GM19397 (cell line): ENCODE measurements at regions not wholly inside any gene's neighbourhood (a gene's known extent, or its start where the extent isn't known, plus 50 kb on each side); places are given as distances from the start of the nearest gene placed in this dataset.

ENCODE experiments used
- ATAC-seq: cut with Tn5 transposase; IDR thresholded peaks from one replicate; pipeline ENCODE4 v1.9.1; 2021; ENCODE audit warnings: mild to moderate bottlenecking, moderate library complexity; ENCODE audit not compliant: unreplicated experiment

DNA sequence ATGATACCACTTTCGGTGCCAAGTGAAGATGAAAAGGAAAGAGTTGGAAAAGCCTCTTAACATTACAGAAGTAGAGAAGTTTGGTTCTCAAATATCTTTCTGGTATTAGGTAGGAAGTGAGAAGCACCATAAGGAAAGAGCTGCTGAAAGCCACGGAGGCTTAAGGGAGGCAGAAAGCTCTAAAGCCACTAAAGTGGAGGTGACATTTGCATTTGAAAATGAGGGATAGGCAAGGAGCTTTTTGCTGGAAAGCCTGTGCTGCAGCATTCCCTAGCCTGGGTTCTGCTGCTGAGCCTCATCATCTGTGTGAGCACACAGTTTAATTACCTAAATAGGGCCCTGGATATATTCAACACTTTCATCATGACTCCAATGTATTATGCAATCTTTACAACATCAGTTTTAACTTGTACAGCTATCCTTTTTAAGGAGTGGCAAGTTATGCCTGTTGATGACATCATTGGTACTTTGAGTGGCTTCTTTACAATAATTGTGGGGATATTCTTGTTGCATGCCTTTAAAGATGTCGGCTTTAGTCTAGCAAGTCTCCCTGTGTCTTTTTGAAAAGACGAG lies 315.4 kb downstream of the RBM26 start:
- ATAC-seq: no peak

DNA sequence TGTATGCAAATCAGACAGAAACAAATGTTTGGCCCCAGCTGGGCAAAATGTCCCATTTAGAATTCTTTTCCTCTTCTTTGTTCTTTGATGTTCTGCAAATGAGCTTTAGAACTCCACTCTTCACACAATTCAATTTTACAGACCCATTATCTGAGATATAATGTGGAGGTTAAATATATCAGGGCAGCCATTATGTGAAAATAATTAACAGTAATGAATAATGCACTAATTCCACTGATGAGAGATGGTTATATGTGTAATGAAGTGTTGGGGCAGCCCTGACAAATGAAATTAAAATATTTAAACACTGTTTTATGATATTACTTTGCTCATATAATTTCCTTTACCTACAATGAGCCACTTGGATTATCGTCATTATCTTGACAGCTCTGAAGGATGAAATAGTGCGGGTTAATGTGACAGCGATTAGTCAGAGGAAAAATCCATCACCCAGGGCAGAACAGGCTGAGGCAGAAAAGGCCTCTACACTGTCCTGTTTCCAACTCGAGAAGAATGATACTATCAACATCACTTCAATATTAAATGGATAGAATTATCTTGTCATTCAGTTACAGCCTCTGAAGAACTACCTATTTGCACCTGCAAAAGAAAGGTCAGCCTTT lies 321.1 kb downstream of the RBM26 start:
- ATAC-seq: no peak

DNA sequence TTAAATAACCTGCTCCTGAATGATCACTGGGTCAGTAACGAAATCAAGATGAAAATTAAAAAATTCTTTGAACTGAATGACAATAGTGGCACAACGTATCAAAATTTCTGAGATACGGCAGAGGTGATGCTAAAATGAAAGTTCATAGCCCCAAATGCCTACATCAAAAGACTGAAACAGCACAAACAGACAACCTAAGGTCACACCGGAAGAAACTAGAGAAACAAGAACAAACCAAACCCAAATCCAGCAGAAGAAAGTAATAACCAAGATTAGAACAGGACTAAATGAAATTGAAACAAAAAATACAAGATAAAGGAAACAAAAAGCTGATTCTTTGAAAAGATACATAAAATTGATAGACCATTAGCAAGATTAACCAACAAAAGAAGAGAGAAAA lies 324.1 kb downstream of the RBM26 start:
- ATAC-seq: no peak

DNA sequence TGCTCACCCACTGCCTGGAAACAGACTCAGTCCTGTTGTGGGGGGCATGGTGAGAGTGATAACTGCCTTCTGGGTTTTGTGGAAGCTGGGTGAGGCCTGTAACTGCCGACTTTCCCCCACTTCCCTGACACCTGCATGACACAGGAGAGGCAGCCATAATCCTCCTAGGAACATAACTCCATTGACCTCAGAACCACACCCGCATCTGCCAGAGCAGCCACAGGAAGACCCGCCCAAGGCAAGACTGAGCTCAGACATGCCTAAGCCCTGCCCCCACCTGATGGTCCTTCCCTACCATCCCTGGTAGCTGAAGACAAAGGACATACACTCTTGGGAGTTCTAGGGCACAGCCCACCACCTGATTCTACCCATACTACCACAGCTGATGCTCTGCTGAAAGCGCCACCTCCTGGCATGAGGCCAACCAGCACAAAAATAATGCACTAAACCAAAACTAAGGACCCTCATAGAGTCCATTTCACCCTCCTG lies 326.7 kb downstream of the RBM26 start:
- ATAC-seq: no peak

DNA sequence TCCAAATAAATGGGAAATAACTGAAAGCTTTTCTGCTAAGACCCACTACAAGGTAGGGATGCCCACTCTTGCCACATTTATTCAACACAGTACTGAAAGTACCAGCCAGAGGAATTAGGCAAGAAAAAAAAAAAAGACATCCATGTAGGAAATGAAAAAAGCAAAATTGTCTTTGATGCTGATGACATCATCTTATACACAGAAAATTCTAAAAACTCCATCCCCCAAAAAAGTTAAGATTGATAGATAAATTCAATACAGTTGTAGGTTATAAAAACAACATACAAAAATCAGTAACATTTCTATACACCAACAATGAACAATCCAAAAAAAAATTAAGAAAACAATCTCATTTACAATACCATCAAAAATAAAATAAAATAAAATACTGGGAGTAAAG lies 330.4 kb downstream of the RBM26 start:
- ATAC-seq: no peak

DNA sequence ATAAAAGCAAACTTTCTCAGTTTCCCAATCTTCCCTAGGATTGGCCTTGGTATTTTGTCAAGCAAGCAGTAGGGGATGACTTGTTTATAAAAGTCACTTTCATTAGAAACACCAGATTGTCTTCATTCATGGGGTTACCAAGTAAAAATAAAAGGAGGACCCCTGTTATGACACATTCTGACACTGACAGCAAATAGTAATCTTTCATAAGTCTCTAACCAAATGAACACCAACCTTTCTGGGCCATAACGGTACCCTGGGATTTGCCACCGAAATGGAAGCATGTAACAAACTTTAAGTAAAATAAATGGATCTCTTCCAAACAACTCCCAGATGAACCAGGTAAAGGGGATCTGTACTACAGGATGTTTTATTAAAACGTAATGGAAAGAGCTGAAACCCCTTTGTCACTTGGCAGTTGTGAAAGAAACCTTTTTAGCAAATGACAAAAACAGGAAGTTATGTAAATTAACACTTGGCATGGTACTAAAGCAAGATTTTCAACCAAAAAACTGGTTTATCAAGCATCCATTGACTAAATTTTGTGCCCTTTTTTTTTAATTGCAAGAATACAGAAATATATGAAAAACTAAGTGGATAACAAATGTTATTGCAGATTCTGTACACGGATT lies 335.6 kb downstream of the RBM26 start:
- no peak for ATAC-seq

DNA sequence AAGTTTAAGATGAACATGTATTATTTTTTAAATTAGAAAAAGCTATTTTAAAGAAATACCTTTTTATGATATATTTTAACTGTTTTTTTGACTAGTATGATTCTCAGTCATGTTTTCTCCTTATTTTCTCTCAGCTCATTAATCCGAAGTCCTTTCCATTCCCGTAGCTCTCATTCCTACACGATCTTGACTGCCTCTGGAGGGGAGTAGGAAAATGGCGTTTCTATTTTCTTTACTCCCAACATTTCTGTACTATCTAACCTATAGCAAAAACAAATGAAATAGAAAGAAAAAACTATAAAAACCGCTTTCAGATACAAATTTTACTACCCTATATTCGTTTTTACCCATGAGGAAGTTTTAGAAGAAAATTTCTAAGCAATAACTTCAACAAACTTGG lies 343.8 kb downstream of the RBM26 start:
- ATAC-seq: no peak

DNA sequence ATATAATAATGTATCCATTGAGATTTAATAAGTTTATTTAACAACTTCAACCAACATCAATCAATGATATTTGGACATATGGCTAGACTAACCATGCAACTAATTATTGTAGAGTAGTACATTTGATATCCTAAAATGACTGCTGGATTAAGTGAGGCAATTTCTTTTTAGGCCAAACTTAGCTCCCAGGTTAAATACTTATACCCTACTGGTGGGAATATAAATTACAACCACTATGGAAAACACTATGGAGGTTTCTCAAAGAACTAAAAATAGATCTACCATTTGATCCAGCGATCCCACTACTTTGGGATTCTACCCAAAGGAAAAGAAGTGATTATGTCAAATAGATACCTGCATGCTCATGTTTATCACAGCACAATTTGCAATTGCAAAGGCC lies 345.8 kb downstream of the RBM26 start:
- no peak for ATAC-seq

DNA sequence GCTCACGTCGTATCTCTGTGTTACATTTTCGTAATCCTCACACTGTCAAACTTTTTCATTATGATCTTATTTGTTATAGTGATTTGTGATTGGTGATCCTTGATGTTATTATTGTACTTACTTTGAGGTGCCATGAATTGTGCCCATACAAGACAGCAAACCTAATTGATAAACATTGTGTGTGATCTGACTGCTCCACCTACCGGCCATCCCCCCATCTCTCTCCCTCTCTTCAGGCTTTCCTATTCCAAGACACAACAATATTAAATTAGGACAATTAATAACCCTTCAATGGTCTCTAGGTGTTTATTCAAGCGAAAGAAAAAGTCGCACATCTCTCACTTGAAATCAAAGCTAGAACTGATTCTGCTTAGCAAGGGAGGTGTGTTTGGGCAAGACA lies 349.3 kb downstream of the RBM26 start:
- ATAC-seq: no peak

DNA sequence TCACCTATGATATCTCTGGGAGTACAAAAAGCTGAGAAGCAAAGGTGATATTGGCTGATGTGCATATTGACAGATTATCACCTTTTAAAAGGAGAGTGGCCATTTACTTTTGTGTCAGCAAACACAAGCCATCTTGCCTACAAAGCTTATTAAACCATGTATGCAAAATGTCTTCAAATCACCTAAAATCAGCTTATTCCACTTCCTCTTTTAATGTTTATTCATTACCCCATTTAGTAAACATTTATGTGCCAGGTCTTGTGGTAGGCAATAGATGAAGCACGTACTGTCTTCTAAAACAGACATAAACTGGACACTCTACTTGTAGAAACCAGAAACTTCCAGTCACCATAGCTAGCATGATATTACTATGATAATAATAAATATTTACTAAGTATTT lies 354.6 kb downstream of the RBM26 start:
- no peak for ATAC-seq

DNA sequence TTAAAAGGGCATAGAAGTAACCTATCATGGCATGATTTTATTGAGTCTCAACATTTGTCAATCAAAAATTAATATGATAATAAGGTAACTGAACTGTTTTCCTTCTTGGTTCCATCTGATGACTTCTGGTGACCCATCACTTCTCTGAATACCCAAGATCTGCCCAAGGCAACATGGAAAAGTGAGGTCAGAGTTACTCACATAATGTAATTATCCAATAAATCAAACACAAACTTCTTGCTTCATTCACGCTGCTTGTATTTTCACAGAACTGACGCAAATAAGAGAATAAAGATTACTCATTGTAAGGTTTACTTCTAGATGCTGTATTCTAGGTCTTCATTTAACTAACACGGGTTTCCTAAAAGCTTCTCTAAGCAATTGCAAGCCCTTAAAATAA lies 361.6 kb downstream of the RBM26 start:
- no peak for ATAC-seq

DNA sequence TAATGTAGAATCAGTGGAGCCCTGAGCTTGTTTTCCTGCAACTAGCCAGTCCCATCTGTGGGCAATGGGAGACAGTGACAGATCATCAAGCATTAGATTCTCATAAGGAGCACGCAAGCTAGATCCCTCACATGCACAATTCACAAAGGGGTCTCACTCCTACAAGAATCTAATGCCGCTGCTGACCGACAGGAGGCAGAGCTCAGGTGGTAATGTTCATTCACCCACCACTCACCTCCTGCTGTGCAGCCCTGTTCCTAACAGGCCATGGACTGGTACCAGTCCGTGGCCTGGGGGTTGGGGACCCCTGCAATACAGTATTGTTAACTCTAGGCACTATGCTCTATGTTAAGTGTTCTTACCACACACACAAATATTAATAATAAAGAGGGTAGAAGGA lies 362.8 kb downstream of the RBM26 start:
- no peak for ATAC-seq

DNA sequence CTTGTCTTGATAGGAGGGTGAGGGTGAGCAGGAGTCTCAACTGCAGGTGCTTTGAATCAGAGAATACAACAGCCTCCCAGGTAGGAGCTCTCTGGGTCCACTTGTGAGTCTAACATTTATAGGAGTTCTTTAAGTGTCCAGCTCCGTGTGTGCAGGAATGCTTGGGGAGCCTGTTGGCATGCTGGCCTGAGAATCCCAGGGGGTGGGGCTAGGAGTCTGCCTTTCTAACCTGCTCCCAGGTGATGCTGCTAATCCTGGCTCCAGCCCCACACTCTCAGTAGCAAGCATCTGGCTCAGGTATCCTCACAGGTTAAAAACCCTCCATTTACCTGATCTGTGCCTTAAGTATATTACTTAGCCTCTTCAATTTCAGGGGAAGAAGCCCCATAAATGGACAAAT lies 368.9 kb downstream of the RBM26 start:
- ATAC-seq: no peak

DNA sequence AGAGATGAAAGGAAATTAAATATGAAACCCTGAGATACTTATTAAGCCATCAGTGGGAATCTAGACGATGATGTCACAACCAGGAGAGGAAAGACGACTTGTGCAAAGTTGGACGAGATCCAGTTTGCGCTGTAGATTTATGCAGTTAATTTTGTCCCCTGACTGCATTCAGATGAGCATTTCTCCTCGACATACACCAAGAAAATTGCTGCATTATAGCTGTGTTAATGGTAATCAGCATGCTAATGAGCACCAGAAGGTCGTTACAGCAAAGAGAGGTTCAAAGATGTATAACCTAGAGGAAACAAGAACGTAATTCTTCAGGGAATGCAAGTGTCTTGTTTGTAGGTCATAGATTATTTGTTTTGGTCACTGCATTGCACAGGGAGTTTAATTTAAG lies 371.7 kb downstream of the RBM26 start:
- no peak for ATAC-seq

DNA sequence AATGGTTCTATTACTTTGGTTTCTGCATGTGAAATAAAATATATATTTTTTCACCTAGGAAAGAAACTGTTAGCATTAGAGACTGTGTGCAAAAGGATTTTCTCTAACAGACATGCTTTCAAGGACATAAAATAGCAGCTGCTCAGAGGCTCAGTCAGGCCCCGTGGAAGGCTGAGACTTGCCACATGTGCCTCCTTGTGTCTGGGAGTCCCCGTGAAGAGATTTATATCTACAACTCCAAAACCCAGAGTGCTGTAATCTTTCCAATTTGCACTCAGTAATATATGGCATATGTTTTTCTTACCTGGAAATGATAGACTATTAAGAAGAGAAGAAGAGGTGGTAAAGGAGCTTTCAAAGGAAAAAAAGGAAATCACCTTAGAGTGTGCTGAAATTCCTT lies 371.6 kb upstream of the OBI1 start:
- ATAC-seq: no peak

DNA sequence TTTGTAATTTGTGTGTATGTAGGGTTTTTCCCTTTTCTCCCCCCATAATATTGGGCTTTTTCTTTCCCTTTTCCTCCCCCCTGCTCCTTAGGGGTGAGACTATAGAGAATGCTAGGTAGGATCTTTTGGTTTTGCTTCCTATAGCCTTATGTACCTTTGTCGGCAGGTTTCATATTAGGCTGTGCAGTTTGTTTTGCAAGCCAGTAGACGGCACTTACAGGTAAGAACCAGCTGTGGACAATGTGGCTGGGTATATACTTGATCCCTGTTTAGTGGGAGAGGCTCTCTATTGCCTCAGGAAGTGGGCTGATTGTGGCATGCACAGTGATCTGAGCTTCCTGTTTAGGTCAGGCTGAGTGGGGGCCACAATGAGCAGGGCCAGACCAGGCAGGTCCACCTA lies 359.2 kb upstream of the OBI1 start:
- no peak for ATAC-seq

DNA sequence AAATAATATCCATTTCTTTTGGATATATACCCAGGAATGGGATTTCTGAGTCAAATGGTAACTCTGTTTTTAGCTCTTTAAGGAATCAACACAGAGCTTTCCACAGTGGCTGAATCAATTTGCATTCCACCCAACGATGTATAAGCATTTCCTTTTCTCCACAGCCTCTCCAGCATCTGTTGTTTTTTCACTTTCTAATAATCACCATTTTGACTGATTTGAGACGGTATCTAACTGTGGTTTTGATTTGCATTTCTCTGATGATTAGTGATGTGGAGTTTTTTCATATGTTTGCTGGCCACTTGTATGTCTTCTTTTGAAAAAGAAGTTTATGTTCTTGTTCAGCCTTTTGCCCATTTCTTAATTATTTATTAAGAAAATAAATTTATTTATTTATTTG lies 352.2 kb upstream of the OBI1 start:
- no peak for ATAC-seq

DNA sequence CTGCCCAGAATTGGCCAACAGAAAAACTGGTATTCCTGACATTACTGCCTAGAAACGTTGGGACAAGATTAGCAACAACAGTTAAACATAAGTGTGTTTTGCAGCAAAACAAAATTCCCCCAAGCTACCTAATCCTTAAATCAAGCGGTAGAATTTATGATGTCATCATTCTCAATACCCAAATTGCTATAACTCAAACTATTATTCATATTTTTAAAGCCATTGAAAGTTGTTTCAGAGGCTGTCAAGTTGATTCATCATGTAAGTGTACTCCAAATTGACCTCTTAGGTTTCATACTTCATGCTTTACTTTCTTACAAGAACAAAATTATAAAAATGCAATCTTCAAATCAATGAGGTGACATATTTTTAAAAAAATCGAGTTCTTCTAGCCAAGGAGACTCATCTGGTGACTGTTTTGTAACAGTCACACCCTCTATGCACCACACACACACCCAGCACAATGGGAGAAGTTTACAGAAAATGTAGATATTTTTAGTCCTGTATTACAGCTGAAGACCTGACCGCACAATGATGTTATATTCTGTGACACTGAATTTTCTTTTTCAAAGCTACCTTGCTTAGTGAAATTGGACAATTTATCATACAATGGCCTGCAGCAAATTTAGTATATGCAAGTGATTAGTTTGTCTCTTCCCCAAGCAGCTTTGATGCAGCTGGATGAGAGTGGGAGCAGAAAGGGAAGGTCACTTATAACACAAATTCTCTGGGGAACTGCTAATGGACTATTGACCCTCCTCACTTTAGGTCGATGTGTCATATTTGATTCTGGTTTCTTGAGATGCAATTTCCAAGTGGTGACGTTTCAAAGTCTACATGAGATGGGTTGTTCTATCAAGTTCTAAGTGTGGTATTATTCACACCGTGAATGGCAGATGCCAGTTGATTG lies 345.3 kb upstream of the OBI1 start:
- no peak for ATAC-seq

DNA sequence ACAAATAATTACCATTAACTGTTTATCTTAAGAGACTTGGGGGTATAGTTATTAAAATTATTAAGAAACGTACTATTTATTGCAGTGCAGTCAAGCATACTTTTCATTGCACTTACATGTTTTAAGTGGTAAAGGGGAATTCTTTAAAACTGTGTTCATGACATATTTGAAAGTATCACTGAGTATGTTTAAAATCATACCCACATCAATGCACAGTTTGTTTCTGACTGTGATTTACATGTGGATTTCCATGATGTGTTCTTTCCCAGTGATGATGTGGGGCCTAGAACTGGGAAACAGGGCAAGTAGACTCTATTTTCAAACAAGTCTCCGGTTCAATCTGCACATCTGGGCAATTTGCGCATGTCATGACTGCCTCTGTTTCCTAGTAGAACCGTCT lies 340.5 kb upstream of the OBI1 start:
- no peak for ATAC-seq

DNA sequence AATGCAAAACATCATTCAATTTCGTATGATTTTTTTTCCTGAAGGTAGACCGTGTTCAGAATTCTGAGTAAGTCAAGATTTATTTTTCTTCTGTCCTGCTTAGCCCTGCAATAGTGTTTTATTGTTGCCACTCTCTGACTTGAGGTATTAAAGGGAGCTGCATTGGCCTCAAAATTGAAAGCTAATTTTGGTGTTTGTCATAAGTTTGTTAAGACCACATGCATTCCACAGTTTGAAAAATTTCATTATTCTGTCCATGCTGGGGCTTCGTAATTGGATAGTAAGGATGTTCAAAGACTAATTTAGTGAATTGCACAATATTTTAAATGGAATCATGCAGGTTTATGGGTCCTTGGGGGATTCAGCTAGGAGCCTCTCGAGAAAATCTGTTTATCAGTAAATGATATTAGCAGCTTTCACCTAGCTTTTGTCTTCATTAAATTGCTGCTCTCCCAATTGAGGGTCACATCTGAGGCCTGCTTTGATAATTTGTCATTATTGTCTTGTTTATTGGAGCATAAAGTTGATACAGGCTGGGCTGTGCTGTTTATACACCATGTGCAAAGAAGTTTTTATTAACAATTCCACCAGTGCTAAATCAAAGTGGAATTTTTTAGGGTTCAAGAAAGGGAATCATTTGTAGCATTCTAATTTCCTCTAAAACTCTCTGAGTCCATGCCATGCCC lies 339.8 kb upstream of the OBI1 start:
- no peak for ATAC-seq
